ENCODE measurements at regions not wholly inside any gene's neighbourhood (a gene's known extent, or its start where the extent isn't known, plus 50 kb on each side); places are given as distances from the start of the nearest gene placed in this dataset.

DNA sequence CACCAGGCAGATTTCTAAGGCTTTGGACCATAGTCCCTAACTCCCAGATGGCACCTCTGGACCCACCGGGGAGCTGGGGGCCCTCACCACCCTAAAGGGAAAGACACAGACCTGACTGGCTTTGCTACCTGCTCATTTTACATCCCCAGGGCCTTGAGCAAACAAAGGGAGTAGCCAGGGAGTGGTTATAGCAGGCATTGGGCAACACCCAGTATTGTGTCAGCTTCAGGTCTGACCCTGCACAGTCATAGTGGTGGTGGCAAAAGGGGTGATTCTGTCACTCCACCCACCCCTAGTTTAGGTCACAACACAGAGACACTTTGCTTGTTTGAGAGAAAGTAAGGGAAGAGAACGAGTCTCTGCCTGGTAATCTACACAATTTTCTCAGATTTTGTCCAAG is 352.5 kb downstream of the DIPK2A start:
- TF ChIP-seq, protein P1, sequence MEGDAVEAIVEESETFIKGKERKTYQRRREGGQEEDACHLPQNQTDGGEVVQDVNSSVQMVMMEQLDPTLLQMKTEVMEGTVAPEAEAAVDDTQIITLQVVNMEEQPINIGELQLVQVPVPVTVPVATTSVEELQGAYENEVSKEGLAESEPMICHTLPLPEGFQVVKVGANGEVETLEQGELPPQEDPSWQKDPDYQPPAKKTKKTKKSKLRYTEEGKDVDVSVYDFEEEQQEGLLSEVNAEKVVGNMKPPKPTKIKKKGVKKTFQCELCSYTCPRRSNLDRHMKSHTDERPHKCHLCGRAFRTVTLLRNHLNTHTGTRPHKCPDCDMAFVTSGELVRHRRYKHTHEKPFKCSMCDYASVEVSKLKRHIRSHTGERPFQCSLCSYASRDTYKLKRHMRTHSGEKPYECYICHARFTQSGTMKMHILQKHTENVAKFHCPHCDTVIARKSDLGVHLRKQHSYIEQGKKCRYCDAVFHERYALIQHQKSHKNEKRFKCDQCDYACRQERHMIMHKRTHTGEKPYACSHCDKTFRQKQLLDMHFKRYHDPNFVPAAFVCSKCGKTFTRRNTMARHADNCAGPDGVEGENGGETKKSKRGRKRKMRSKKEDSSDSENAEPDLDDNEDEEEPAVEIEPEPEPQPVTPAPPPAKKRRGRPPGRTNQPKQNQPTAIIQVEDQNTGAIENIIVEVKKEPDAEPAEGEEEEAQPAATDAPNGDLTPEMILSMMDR (conservative IDR thresholded peaks at IDR 0.05), result no peak
- no peak for TF ChIP-seq EZH2 (IDR thresholded peaks at IDR 0.05; ENCODE audit: low read depth)

All from PC-9 (cell line).